ENCODE measurements at regions not wholly inside any gene's neighbourhood (a gene's known extent, or its start where the extent isn't known, plus 50 kb on each side); places are given as distances from the start of the nearest gene placed in this dataset.

GRCh38 chr2:191540681-191541080, 137.3 kb upstream of the NABP1 start:
- H3K4me1 ChIP-seq (ENCODE audit: insufficient read depth, low read length) = no peaks in the 10 kb centered on the region
- H3K4me2 ChIP-seq (ENCODE audit: insufficient read depth, low read length) = no peak overlapping the region
- H3K79me2 ChIP-seq (ENCODE audit: insufficient read depth, low read length) = no peaks in the 10 kb centered on the region
- no peak overlapping the region for H3K9ac ChIP-seq (ENCODE audit: low read depth, low read length)
- TF ChIP-seq, protein P1, sequence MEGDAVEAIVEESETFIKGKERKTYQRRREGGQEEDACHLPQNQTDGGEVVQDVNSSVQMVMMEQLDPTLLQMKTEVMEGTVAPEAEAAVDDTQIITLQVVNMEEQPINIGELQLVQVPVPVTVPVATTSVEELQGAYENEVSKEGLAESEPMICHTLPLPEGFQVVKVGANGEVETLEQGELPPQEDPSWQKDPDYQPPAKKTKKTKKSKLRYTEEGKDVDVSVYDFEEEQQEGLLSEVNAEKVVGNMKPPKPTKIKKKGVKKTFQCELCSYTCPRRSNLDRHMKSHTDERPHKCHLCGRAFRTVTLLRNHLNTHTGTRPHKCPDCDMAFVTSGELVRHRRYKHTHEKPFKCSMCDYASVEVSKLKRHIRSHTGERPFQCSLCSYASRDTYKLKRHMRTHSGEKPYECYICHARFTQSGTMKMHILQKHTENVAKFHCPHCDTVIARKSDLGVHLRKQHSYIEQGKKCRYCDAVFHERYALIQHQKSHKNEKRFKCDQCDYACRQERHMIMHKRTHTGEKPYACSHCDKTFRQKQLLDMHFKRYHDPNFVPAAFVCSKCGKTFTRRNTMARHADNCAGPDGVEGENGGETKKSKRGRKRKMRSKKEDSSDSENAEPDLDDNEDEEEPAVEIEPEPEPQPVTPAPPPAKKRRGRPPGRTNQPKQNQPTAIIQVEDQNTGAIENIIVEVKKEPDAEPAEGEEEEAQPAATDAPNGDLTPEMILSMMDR (IDR thresholded peaks at IDR 0.05; ENCODE audit: borderline replicate concordance, extremely low read depth, low read length, poor library complexity, severe bottlenecking) = no peak
- TF ChIP-seq EZH2 (IDR thresholded peaks at IDR 0.05; ENCODE audit: borderline replicate concordance, low read depth, low read length, severe bottlenecking) = no peak
- H2AFZ ChIP-seq (ENCODE audit: low read depth, low read length) = no peak overlapping the region
- no peak overlapping the region for H3K27ac ChIP-seq (ENCODE audit: low read length)
- no peaks in the 10 kb centered on the region for H3K27me3 ChIP-seq (ENCODE audit: insufficient read depth, low read length, poor library complexity)
- no peaks in the 10 kb centered on the region for H4K20me1 ChIP-seq (ENCODE audit: insufficient read depth, low read length)
- no peaks in the 10 kb centered on the region for H3K9me3 ChIP-seq (ENCODE audit: insufficient read depth, low read length, severe bottlenecking)
- DNase-seq (no peak), ATAC-seq (ENCODE audit: insufficient read depth, low read depth) (no peak)
- H3K4me3 ChIP-seq (ENCODE audit: low read depth in 1 of 2, low read length in 2 of 2) = no peak overlapping the region
- H3K36me3 ChIP-seq (ENCODE audit: insufficient read depth, low read length) = no peaks in the 10 kb centered on the region

DNA sequence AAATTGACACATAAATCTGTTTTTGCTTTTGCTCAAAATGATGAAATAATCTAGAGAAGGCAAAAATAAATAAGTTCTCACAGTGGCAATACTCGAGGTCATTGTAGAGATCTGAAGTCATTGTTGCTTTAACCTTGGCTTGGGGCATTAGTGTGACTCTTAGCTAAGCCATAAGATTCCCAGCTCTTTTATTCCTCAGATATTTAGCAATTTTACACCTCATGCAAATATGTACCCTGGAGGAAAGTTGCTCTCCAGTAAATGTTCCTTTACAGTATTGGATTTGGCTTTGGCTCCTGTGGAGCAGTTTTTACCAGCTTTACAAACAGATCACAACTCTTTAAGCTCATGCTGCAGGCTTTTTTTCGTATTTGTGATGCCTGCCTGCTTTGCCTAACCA, 134.2 kb upstream of the NABP1 start:
- no peaks in the 10 kb centered on the region for H3K9me3 ChIP-seq (ENCODE audit: insufficient read depth, low read length, severe bottlenecking)
- H3K4me3 ChIP-seq (ENCODE audit: low read depth in 1 of 2, low read length in 2 of 2) = no peak overlapping the region
- H3K9ac ChIP-seq (ENCODE audit: low read depth, low read length) = no peak overlapping the region
- no peaks in the 10 kb centered on the region for H3K36me3 ChIP-seq (ENCODE audit: insufficient read depth, low read length)
- no peak for ATAC-seq (ENCODE audit: insufficient read depth, low read depth)
- H2AFZ ChIP-seq (ENCODE audit: low read depth, low read length) = no peak overlapping the region; the same call in 1 of the 2 replicates
- no peaks in the 10 kb centered on the region for H3K4me1 ChIP-seq (ENCODE audit: insufficient read depth, low read length)
- no peak overlapping the region for H3K27ac ChIP-seq (ENCODE audit: low read length)
- TF ChIP-seq, protein P1 (IDR thresholded peaks at IDR 0.05; ENCODE audit: borderline replicate concordance, extremely low read depth, low read length, poor library complexity, severe bottlenecking) = no peak
- no peak for TF ChIP-seq EZH2 (IDR thresholded peaks at IDR 0.05; ENCODE audit: borderline replicate concordance, low read depth, low read length, severe bottlenecking)
- DNase-seq = no peak
- H3K27me3 ChIP-seq (ENCODE audit: insufficient read depth, low read length, poor library complexity) = no peaks in the 10 kb centered on the region
- H3K4me2 ChIP-seq (ENCODE audit: insufficient read depth, low read length) = no peak overlapping the region
- no peaks in the 10 kb centered on the region for H3K79me2 ChIP-seq (ENCODE audit: insufficient read depth, low read length)
- no peaks in the 10 kb centered on the region for H4K20me1 ChIP-seq (ENCODE audit: insufficient read depth, low read length)

DNA sequence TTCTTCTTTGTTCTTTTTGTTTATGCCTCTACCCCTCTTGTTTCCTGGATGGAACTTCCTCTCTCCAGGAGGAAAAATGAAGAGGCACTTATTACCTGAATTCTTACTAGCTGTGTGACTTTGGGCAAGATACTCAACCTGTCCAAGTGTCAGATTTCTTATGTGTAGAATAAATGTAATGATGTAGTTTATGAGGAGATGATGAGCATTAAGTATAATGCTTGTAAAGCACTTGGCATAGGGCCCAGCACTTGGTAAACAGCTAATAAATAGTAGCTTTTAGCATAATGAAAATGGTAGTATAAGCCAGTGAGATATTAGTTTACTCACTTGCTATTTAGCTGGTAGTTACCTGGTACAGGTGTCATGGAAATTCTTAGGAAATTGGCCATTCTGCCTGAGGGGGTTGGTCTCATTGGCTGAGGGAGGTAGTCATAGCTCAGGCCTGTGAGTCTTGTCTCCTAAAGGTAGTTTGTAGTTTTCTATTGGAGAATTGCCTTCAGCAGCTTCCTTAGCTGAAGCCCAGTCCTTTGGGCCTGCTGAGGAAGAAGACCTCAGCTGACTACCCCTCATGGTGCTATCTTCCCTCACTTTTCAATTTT, 133.4 kb upstream of the NABP1 start:
- Histone ChIP-seq H3K27me3 (ENCODE audit: insufficient read depth, low read length, poor library complexity) (no peaks in the 10 kb centered on the region), H3K4me3 (ENCODE audit: low read depth in 1 of 2, low read length in 2 of 2) (no peak overlapping the region), H3K79me2 (ENCODE audit: insufficient read depth, low read length) (no peaks in the 10 kb centered on the region), H3K4me1 (ENCODE audit: insufficient read depth, low read length) (no peaks in the 10 kb centered on the region), H3K36me3 (ENCODE audit: insufficient read depth, low read length) (no peaks in the 10 kb centered on the region), H3K9me3 (ENCODE audit: insufficient read depth, low read length, severe bottlenecking) (no peaks in the 10 kb centered on the region), H3K4me2 (ENCODE audit: insufficient read depth, low read length) (no peak overlapping the region), H2AFZ (ENCODE audit: low read depth, low read length) (no peak overlapping the region; the same call in 1 of the 2 replicates), H3K27ac (ENCODE audit: low read length) (no peak overlapping the region), H3K9ac (ENCODE audit: low read depth, low read length) (no peak overlapping the region), H4K20me1 (ENCODE audit: insufficient read depth, low read length) (no peaks in the 10 kb centered on the region)
- ATAC-seq (ENCODE audit: insufficient read depth, low read depth) (no peak), DNase-seq (no peak)
- TF ChIP-seq EZH2 (IDR thresholded peaks at IDR 0.05; ENCODE audit: borderline replicate concordance, low read depth, low read length, severe bottlenecking) = no peak
- TF ChIP-seq, protein P1 (IDR thresholded peaks at IDR 0.05; ENCODE audit: borderline replicate concordance, extremely low read depth, low read length, poor library complexity, severe bottlenecking) = no peak
